H1 (cell line): ENCODE measurements at regions not wholly inside any gene's neighbourhood (a gene's known extent, or its start where the extent isn't known, plus 50 kb on each side); places are given as distances from the start of the nearest gene placed in this dataset.
A peak's percentile ranks its signal among the peaks of the same experiment; 100 is the strongest.

Experiments
- CTCF ChIA-PET: fragments of 300-600 bp; sonication (Branson Sonifier 250); formaldehyde crosslinking; loops from one replicate; lab custom pipeline; 2021; ENCODE audit not compliant: partially characterized antibody; lab: Charles Lee
- POLR2A ChIA-PET: fragments of 300-600 bp; sonication (Branson Sonifier 250); formaldehyde crosslinking; loops from one replicate; lab custom pipeline; 2021; ENCODE audit warnings: inconsistent platforms; ENCODE audit not compliant: partially characterized antibody; lab: Charles Lee
- DNase-seq, 2 experiments: peaks; one replicate each; pipeline versions ENCODE4 v3.0.0 to v3.0.0-alpha.2; 2010 to 2022; ENCODE audit warnings: low spot score in 2 of 2, low read depth in 1 of 2, mixed read lengths in 1 of 2
- FAIRE-seq: peaks from 2 replicates; lab custom pipeline; 2011; peaks lifted over from hg19 to GRCh38; lab: Jason Lieb, UNC
- H2AFZ ChIP-seq: 2 replicates; pipeline ENCODE4 v1.8.1; 2012; ENCODE audit warnings: low read length, inconsistent platforms
- H2AK5ac ChIP-seq: 2 replicates; pipeline ENCODE4 v1.6.1; 2013; ENCODE audit warnings: low read depth, low read length
- H2BK120ac ChIP-seq: replicated peaks from 2 replicates; pipeline ENCODE3; 2013; ENCODE audit warnings: low read depth, low read length, inconsistent platforms
- H2BK12ac ChIP-seq: 2 replicates; pipeline ENCODE4 v1.6.1; 2013; ENCODE audit warnings: low read depth, low read length
- H2BK15ac ChIP-seq: 2 replicates; pipeline ENCODE4 v1.6.1; 2013; ENCODE audit warnings: low read length
- H2BK20ac ChIP-seq: 2 replicates; pipeline ENCODE4 v1.6.1; 2013; ENCODE audit warnings: low read length
- H2BK5ac ChIP-seq: 2 replicates; pipeline ENCODE4 v1.6.1; 2013; ENCODE audit warnings: low read depth, low read length
- H3K14ac ChIP-seq: 2 replicates; pipeline ENCODE4 v1.6.1; 2013; ENCODE audit warnings: inconsistent platforms; ENCODE audit not compliant: insufficient read length
- H3K18ac ChIP-seq: 2 replicates; pipeline ENCODE4 v1.6.1; 2013; ENCODE audit warnings: low read length; ENCODE audit errors: extremely low read depth
- H3K23ac ChIP-seq: 2 replicates; pipeline ENCODE4 v1.6.1; 2013; ENCODE audit warnings: inconsistent platforms; ENCODE audit not compliant: insufficient read length
- H3K23me2 ChIP-seq: 2 replicates; pipeline ENCODE4 v1.6.1; 2013; ENCODE audit warnings: low read depth, low read length
- H3K27ac ChIP-seq: 2 replicates; pipeline ENCODE4 v1.6.1; 2011; ENCODE audit warnings: low read depth, low read length, inconsistent platforms
- H3K27me3 ChIP-seq, 4 experiments: replicated peaks in 1 of 4; 1 replicate in 1 of 4; 2 replicates in 3 of 4; pipeline versions ENCODE4 v1.6.1 to v1.8.1; 2011 to 2013; ENCODE audit warnings: low read length in 3 of 4, mild to moderate bottlenecking in 3 of 4, inconsistent platforms in 2 of 4, mixed read lengths in 2 of 4, moderate library complexity in 1 of 4; ENCODE audit not compliant: control insufficient read depth in 3 of 4, insufficient read depth in 3 of 4; ENCODE audit errors: extremely low read depth in 1 of 4
- H3K36me3 ChIP-seq, 4 experiments: 2 replicates each; pipeline versions ENCODE4 v1.6.1 to v1.8.1; 2011 to 2013; ENCODE audit warnings: mild to moderate bottlenecking in 4 of 4, low read length in 3 of 4, moderate library complexity in 2 of 4, control low read depth in 1 of 4, inconsistent platforms in 1 of 4; ENCODE audit not compliant: insufficient read depth in 4 of 4, control insufficient read depth in 2 of 4
- H3K4ac ChIP-seq: replicated peaks from 2 replicates; pipeline ENCODE3; 2013; ENCODE audit warnings: low read length, low read depth, mixed read lengths, inconsistent platforms; ENCODE audit not compliant: insufficient read length
- H3K4me1 ChIP-seq, 4 experiments: replicated peaks in 1 of 4; 1 replicate in 1 of 4; 2 replicates in 3 of 4; pipeline versions ENCODE4 v1.6.1 to v1.8.1; 2011 to 2013; ENCODE audit warnings: low read length in 3 of 4, inconsistent platforms in 2 of 4, mixed read lengths in 1 of 4; ENCODE audit not compliant: insufficient read depth in 4 of 4, control insufficient read depth in 3 of 4
- H3K4me2 ChIP-seq, 2 experiments: 2 replicates each; pipeline versions ENCODE4 v1.6.1 to v1.8.1; 2011 to 2013; ENCODE audit warnings: low read depth in 2 of 2, low read length in 2 of 2, control low read depth in 1 of 2, inconsistent platforms in 1 of 2, mild to moderate bottlenecking in 1 of 2; ENCODE audit not compliant: insufficient read depth in 1 of 2
- H3K4me3 ChIP-seq, 4 experiments: fragments of 200-600, 300-600 bp in 1 of 4; sonication (generic), shearing (Covaris generic), sonication (Bioruptor Twin) in 1 of 4; 2 replicates each; pipeline versions ENCODE4 v1.5.1 to v1.8.1; 2011 to 2016; ENCODE audit warnings: low read length in 4 of 4, low read depth in 3 of 4, control low read depth in 2 of 4, inconsistent platforms in 2 of 4, mild to moderate bottlenecking in 2 of 4, mixed read lengths in 1 of 4, moderate library complexity in 1 of 4; ENCODE audit not compliant: insufficient read depth in 2 of 4; ENCODE audit errors: extremely low read depth in 1 of 4
- H3K56ac ChIP-seq: replicated peaks from 2 replicates; pipeline ENCODE3; 2013; ENCODE audit warnings: low read depth, mild to moderate bottlenecking, mixed read lengths, low read length, inconsistent platforms; ENCODE audit not compliant: insufficient read length
- H3K79me1 ChIP-seq: 2 replicates; pipeline ENCODE4 v1.6.1; 2013; ENCODE audit warnings: low read depth, low read length, control low read depth
- H3K79me2 ChIP-seq, 2 experiments: 2 replicates each; pipeline versions ENCODE4 v1.6.1 to v1.8.1; 2012 to 2013; ENCODE audit warnings: low read length in 2 of 2, mild to moderate bottlenecking in 2 of 2, inconsistent platforms in 1 of 2; ENCODE audit not compliant: insufficient read depth in 2 of 2, control insufficient read depth in 1 of 2
- H3K9ac ChIP-seq, 4 experiments: replicated peaks in 1 of 4; 1 replicate in 1 of 4; 2 replicates in 3 of 4; pipeline versions ENCODE4 v1.6.1 to v1.8.1; 2011 to 2013; ENCODE audit warnings: low read depth in 3 of 4, low read length in 3 of 4, control low read depth in 2 of 4, mild to moderate bottlenecking in 2 of 4, moderate library complexity in 2 of 4, inconsistent platforms in 1 of 4; ENCODE audit errors: extremely low read depth in 1 of 4
- H3K9me3 ChIP-seq, 2 experiments: 2 replicates each; pipeline versions ENCODE4 v1.6.1 to v1.8.1; 2012 to 2013; ENCODE audit warnings: mild to moderate bottlenecking in 2 of 2, moderate library complexity in 2 of 2, control low read depth in 1 of 2, inconsistent platforms in 1 of 2, low read depth in 1 of 2, low read length in 1 of 2, mixed read lengths in 1 of 2; ENCODE audit not compliant: insufficient read depth in 2 of 2
- H4K20me1 ChIP-seq, 2 experiments: replicated peaks in 1 of 2; 2 replicates each; pipeline versions ENCODE3 to v1.8.1; 2011 to 2013; ENCODE audit warnings: inconsistent platforms in 2 of 2, low read length in 2 of 2, mild to moderate bottlenecking in 1 of 2; ENCODE audit not compliant: insufficient read depth in 2 of 2, control insufficient read depth in 1 of 2
- H4K5ac ChIP-seq: 2 replicates; pipeline ENCODE4 v1.6.1; 2013; ENCODE audit warnings: low read length, low read depth, mixed read lengths, inconsistent platforms; ENCODE audit not compliant: insufficient read length
- H4K8ac ChIP-seq: 2 replicates; pipeline ENCODE4 v1.8.0; 2013; ENCODE audit warnings: mild to moderate bottlenecking, moderate library complexity, low read length, inconsistent platforms; ENCODE audit not compliant: insufficient read depth; ENCODE audit errors: extremely low read depth
- H4K91ac ChIP-seq: replicated peaks from 2 replicates; pipeline ENCODE3; 2013; ENCODE audit warnings: low read length, mixed read lengths, inconsistent platforms; ENCODE audit not compliant: insufficient read length
- ASH2L ChIP-seq: fragments of 200-600, 300-600 bp; sonication (generic); IDR thresholded peaks from one replicate; pipeline ENCODE4 v1.7.1; 2017; ENCODE audit warnings: low read length
- JUN ChIP-seq: IDR thresholded peaks from 2 replicates; pipeline ENCODE4 v1.6.1; 2011; ENCODE audit warnings: low read depth, mild to moderate bottlenecking, improper control_type of control experiment, low read length
- NANOG ChIP-seq: IDR thresholded peaks from 2 replicates; pipeline ENCODE4 v1.6.1; 2011; ENCODE audit warnings: low read length, low read depth, mild to moderate bottlenecking, inconsistent platforms; ENCODE audit not compliant: insufficient read depth, poor library complexity, severe bottlenecking
- RBBP5 ChIP-seq: IDR thresholded peaks from 2 replicates; pipeline ENCODE4 v1.7.1; 2012; ENCODE audit warnings: low read depth, mild to moderate bottlenecking, inconsistent platforms, low read length, moderate library complexity, borderline replicate concordance
- RXRA ChIP-seq: IDR thresholded peaks from 2 replicates; pipeline ENCODE4 v1.6.1; 2011; ENCODE audit warnings: low read depth, mild to moderate bottlenecking, low read length, moderate library complexity; ENCODE audit not compliant: insufficient read depth
- TAF7 ChIP-seq: optimal IDR thresholded peaks from 2 replicates; pipeline ENCODE3; 2011; ENCODE audit warnings: low read depth, mild to moderate bottlenecking, inconsistent platforms, low read length, moderate library complexity, borderline replicate concordance
- USF2 ChIP-seq: IDR thresholded peaks from 2 replicates; pipeline ENCODE4 v1.6.1; 2011; ENCODE audit warnings: low read length, improper control_type of control experiment
- WGBS, 2 experiments: shearing (Covaris generic) in 1 of 2; methylation state at CpG; one replicate each; pipeline versions ENCODE4 v1.1.6 to v1.1.7; 2013 to 2015; ENCODE audit warnings: low lambda C conversion rate in 2 of 2, mixed read lengths in 2 of 2, inconsistent platforms in 1 of 2, low coverage in 1 of 2, missing lambda C conversion rate in 1 of 2; ENCODE audit not compliant: insufficient replicate concordance in 2 of 2, insufficient coverage in 1 of 2, insufficient read length in 1 of 2; ENCODE audit errors: extremely low coverage in 1 of 2, missing lambda C conversion rate in 1 of 2; 5-methylcytosine and 5-hydroxymethylcytosine counted together

- no peak overlapping the region for H3K4me3 ChIP-seq
- no peak overlapping the region for H3K56ac ChIP-seq
- H3K27me3 ChIP-seq, result no peaks in the 10 kb centered on the region
- no peak overlapping the region for H3K18ac ChIP-seq
- 87% methylated on average over 3 of the region's 3 CpGs; no CpG with 5 or more reads in 1 of the 2 experiments for WGBS, 2 experiments
- no peak overlapping the region for H4K8ac ChIP-seq
- no peaks in the 10 kb centered on the region for H3K79me2 ChIP-seq
- H3K23me2 ChIP-seq, result no peaks in the 10 kb centered on the region
- no peaks in the 10 kb centered on the region for H3K4me1 ChIP-seq
- no peak overlapping the region for H3K27ac ChIP-seq
- no peak overlapping the region for H3K9ac ChIP-seq
- H3K36me3 ChIP-seq, result no peaks in the 10 kb centered on the region
- H2BK15ac ChIP-seq, result no peak overlapping the region
- TF ChIP-seq ASH2L, result no peak
- TF ChIP-seq NANOG, result no peak
- TF ChIP-seq RBBP5, result no peak
- TF ChIP-seq USF2, result no peak
- no peak for TF ChIP-seq JUN
- no peak for TF ChIP-seq TAF7
- TF ChIP-seq RXRA, result no peak
- no peak overlapping the region for H2BK20ac ChIP-seq
- H2BK120ac ChIP-seq, result no peak overlapping the region
- no peaks in the 10 kb centered on the region for H3K9me3 ChIP-seq
- POLR2A ChIA-PET, result no interaction called here
- no peak overlapping the region for H2AK5ac ChIP-seq
- H2BK5ac ChIP-seq, result no peak overlapping the region
- CTCF ChIA-PET, result no interaction called here
- no peaks in the 10 kb centered on the region for H4K20me1 ChIP-seq
- no peak overlapping the region for H3K4me2 ChIP-seq
- no peak overlapping the region for H2BK12ac ChIP-seq
- H3K23ac ChIP-seq, result no peak overlapping the region
- peak overlapping the region; percentile 5 for H3K4ac ChIP-seq
- H4K5ac ChIP-seq, result no peak overlapping the region
- no peaks in the 10 kb centered on the region for H3K79me1 ChIP-seq
- H3K14ac ChIP-seq, result no peak overlapping the region
- no peak overlapping the region for H4K91ac ChIP-seq
- 0 out of 2 replicates have a peak overlapping the region, but pooled peaks have one; percentile 3 for H2AFZ ChIP-seq
- FAIRE-seq (no peak), DNase-seq (no peak)
These were observed 764.8 kb downstream of the RNF144A start for GRCh38 chr2:7681881-7682461.
